Activated naive CD4-positive, alpha-beta T cell treated with anti-CD3 and anti-CD28 coated beads, Interleukin-2, amount 50 U/mL, for 24 hours (primary cell): ENCODE measurements at regions not wholly inside any gene's neighbourhood (a gene's known extent, or its start where the extent isn't known, plus 50 kb on each side); places are given as distances from the start of the nearest gene placed in this dataset.

ENCODE experiments used
- H3K27ac Mint-ChIP-seq: one replicate; pipeline ENCODE4 v1.8.0; 2021; ENCODE audit warnings: mild to moderate bottlenecking, mixed read lengths
- H3K27me3 Mint-ChIP-seq: one replicate; pipeline ENCODE4 v1.8.0; 2021; ENCODE audit warnings: mixed read lengths
- H3K36me3 Mint-ChIP-seq: one replicate; pipeline ENCODE4 v1.8.0; 2021; ENCODE audit warnings: mixed read lengths
- H3K4me1 Mint-ChIP-seq: one replicate; pipeline ENCODE4 v1.8.0; 2021; ENCODE audit warnings: mixed read lengths
- H3K4me3 Mint-ChIP-seq: one replicate; pipeline ENCODE4 v1.8.0; 2021; ENCODE audit warnings: mild to moderate bottlenecking, mixed read lengths
- H3K9me3 Mint-ChIP-seq: one replicate; pipeline ENCODE4 v1.8.0; 2021; ENCODE audit warnings: mixed read lengths

DNA sequence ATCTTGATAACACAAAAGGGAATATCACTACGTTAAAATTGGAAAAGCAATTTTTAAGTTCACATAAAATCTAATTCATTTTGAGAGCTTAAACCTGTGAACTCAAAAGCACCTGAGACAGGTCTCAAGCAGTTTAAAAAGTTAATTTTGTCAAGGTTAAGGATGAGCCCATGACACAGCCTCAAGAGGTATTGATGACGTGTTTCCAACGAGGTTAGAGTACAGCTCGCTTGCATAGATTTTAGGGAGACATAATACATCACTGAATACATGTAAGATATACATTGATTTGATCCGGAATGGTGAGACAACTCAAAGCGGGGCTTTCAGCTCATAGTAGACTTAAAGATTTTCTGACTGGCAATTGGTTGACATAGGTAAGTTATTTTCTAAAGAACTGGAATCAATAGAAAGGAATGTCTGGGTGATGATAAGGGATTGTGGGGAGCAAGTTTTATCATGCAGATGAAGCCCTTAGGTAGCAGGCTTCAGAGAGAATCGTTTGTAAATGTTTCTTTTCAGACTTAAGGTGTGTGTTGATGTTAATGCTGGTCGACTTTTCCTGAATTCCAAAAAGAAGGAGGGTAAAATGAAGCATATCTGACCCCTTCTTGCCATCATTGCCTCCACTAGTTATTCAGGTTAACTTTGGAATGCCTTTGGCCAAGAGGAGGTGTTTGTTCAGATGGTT, 2890.6 kb downstream of the PCDH9 start:
- H3K4me3 Mint-ChIP-seq: no peak overlapping the region
- peaks cover 16% of the 10 kb centered on the region for H3K9me3 Mint-ChIP-seq
- H3K27me3 Mint-ChIP-seq: no peaks in the 10 kb centered on the region

GRCh38 chr13:64338671-64339070, 2891.5 kb downstream of the PCDH9 start:
- Mint-ChIP-seq H3K36me3 (no peaks in the 10 kb centered on the region), H3K9me3 (peaks cover 16% of the 10 kb centered on the region), H3K4me3 (no peak overlapping the region), H3K27me3 (no peaks in the 10 kb centered on the region), H3K4me1 (no peaks in the 10 kb centered on the region), H3K27ac (no peak overlapping the region)

More for the DNA sequence above, 2890.6 kb downstream of the PCDH9 start:
- no peak overlapping the region for H3K27ac Mint-ChIP-seq
- no peaks in the 10 kb centered on the region for H3K36me3 Mint-ChIP-seq
- H3K4me1 Mint-ChIP-seq: no peaks in the 10 kb centered on the region

DNA sequence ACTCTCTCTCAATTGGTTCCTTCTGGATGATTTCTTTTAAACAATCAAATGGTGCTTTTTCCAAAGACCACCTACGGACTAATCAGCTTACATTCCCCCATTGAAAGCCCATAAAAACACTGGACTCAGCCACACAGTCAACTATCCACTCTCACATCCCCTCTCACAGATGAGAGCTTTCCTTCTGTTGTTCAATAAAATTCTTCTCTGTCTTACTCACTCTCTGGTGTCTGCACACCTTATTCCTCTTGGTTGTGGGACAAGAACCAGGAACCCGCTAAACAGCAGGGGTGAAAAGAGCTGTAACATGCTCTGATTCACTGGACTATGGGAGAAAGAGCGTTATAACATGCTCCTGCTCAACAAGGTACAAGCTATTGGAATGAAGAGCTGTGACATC, 2896.2 kb downstream of the PCDH9 start:
- H3K27ac Mint-ChIP-seq: no peak overlapping the region
- H3K4me1 Mint-ChIP-seq: no peaks in the 10 kb centered on the region
- H3K9me3 Mint-ChIP-seq: no peaks in the 10 kb centered on the region
- no peaks in the 10 kb centered on the region for H3K36me3 Mint-ChIP-seq
- H3K27me3 Mint-ChIP-seq: no peaks in the 10 kb centered on the region
- no peak overlapping the region for H3K4me3 Mint-ChIP-seq

DNA sequence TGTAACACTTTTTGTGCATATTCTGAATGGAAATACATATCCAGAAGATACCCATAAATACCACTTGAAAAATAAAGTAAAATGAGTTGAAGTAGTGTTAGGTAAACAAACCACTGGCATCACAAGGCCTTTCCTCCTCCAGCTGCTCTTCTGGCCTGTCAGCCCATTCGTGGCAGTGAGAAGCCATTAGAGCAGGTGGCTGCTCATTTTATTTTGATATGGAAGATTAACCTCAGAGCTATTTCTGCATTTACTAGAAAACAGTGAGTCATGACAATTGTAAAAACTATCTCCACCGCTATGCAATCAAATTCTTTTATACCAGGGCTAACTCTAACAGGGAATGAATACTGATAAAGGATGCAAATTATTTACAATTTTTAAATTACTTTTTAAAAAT, 2898.1 kb downstream of the PCDH9 start:
- Mint-ChIP-seq H3K36me3 (no peaks in the 10 kb centered on the region), H3K9me3 (no peaks in the 10 kb centered on the region), H3K4me1 (no peaks in the 10 kb centered on the region), H3K27ac (no peak overlapping the region), H3K27me3 (no peaks in the 10 kb centered on the region), H3K4me3 (no peak overlapping the region)

- no peaks in the 10 kb centered on the region for H3K4me1 Mint-ChIP-seq
- H3K36me3 Mint-ChIP-seq: no peaks in the 10 kb centered on the region
- H3K4me3 Mint-ChIP-seq: no peak overlapping the region
- no peak overlapping the region for H3K27ac Mint-ChIP-seq
- H3K9me3 Mint-ChIP-seq: peaks cover 5% of the 10 kb centered on the region
- H3K27me3 Mint-ChIP-seq: no peaks in the 10 kb centered on the region
Measured at GRCh38 chr13:64327505-64328194, 2902.5 kb downstream of the PCDH9 start.

GRCh38 chr13:64314331-64314730, 2898.7 kb upstream of the PCDH20 start:
- no peaks in the 10 kb centered on the region for H3K36me3 Mint-ChIP-seq
- no peak overlapping the region for H3K27ac Mint-ChIP-seq
- H3K4me3 Mint-ChIP-seq: no peak overlapping the region

GRCh38 chr13:64311948-64312347, 2896.3 kb upstream of the PCDH20 start:
- no peaks in the 10 kb centered on the region for H3K4me1 Mint-ChIP-seq
- H3K36me3 Mint-ChIP-seq: no peaks in the 10 kb centered on the region
- no peaks in the 10 kb centered on the region for H3K27me3 Mint-ChIP-seq
- H3K9me3 Mint-ChIP-seq: peaks cover 13% of the 10 kb centered on the region
- no peak overlapping the region for H3K4me3 Mint-ChIP-seq
- no peak overlapping the region for H3K27ac Mint-ChIP-seq

More at GRCh38 chr13:64314331-64314730, 2898.7 kb upstream of the PCDH20 start:
- Mint-ChIP-seq H3K4me1 (no peaks in the 10 kb centered on the region), H3K9me3 (peaks cover 5% of the 10 kb centered on the region), H3K27me3 (no peaks in the 10 kb centered on the region)

GRCh38 chr13:64311112-64311511, 2895.5 kb upstream of the PCDH20 start:
- Mint-ChIP-seq H3K4me1 (no peaks in the 10 kb centered on the region), H3K36me3 (no peaks in the 10 kb centered on the region), H3K27me3 (no peaks in the 10 kb centered on the region), H3K27ac (no peak overlapping the region), H3K9me3 (peaks cover 10% of the 10 kb centered on the region), H3K4me3 (no peak overlapping the region)

- H3K4me1 Mint-ChIP-seq: no peaks in the 10 kb centered on the region
- H3K36me3 Mint-ChIP-seq: no peaks in the 10 kb centered on the region
- no peaks in the 10 kb centered on the region for H3K27me3 Mint-ChIP-seq
- H3K9me3 Mint-ChIP-seq: peaks cover 9% of the 10 kb centered on the region
- H3K27ac Mint-ChIP-seq: no peak overlapping the region
- H3K4me3 Mint-ChIP-seq: no peak overlapping the region
Measured at GRCh38 chr13:64305246-64305645, 2889.6 kb upstream of the PCDH20 start.

GRCh38 chr13:64300239-64300638, 2884.6 kb upstream of the PCDH20 start:
- H3K4me1 Mint-ChIP-seq: no peaks in the 10 kb centered on the region

GRCh38 chr13:64293923-64294322, 2878.3 kb upstream of the PCDH20 start:
- peaks cover 25% of the 10 kb centered on the region for H3K9me3 Mint-ChIP-seq
- H3K4me3 Mint-ChIP-seq: no peak overlapping the region
- H3K36me3 Mint-ChIP-seq: no peaks in the 10 kb centered on the region
- H3K27me3 Mint-ChIP-seq: no peaks in the 10 kb centered on the region
- H3K27ac Mint-ChIP-seq: no peak overlapping the region
- H3K4me1 Mint-ChIP-seq: no peaks in the 10 kb centered on the region

More at GRCh38 chr13:64300239-64300638, 2884.6 kb upstream of the PCDH20 start:
- Mint-ChIP-seq H3K9me3 (peaks cover 8% of the 10 kb centered on the region), H3K27ac (no peak overlapping the region), H3K4me3 (no peak overlapping the region), H3K27me3 (no peaks in the 10 kb centered on the region), H3K36me3 (no peaks in the 10 kb centered on the region)

DNA sequence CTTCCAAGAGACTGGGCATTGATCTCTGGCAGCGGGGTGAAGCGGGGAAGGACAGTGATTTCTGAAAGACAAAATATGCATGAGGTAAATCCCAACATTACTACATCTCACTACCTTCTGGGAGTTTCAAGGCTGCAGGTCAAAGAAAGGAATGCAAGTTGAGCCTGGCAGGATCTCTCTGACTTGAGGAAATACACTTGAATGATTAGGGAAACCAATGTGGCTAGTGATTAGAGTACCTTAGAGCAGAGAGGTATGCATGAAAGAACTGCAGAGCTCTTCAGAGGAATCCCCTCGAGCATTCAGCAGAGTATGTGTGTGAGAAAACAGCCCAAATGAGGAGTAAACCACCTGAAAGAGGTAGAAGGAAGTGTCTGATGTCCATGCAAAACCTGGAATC, 2874.1 kb upstream of the PCDH20 start:
- no peaks in the 10 kb centered on the region for H3K36me3 Mint-ChIP-seq

DNA sequence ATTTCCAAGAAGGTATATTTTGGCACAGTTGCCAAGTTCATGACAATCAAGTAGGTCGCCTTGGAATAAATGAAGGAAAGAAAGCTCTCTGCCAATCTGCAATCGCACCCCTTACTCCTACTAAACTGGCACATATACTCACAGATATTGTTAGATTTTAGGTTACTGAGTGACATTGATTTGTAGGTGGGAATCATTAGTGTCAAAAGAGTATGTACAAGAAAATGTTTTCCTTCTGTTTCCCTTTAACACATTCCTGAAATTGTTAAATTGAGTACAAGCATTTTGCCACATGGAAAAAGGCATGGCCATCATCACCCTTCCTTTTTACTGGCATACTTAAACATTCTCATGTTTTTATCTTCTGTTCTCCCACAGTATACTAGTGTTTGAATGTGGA, 2868.3 kb upstream of the PCDH20 start:
- H3K27me3 Mint-ChIP-seq: no peaks in the 10 kb centered on the region
- H3K9me3 Mint-ChIP-seq: peaks cover 4% of the 10 kb centered on the region
- H3K4me1 Mint-ChIP-seq: no peaks in the 10 kb centered on the region
- H3K36me3 Mint-ChIP-seq: no peaks in the 10 kb centered on the region
- no peak overlapping the region for H3K4me3 Mint-ChIP-seq
- H3K27ac Mint-ChIP-seq: no peak overlapping the region

More for the DNA sequence above, 2874.1 kb upstream of the PCDH20 start:
- H3K9me3 Mint-ChIP-seq: peaks cover 22% of the 10 kb centered on the region
- no peaks in the 10 kb centered on the region for H3K27me3 Mint-ChIP-seq
- no peak overlapping the region for H3K4me3 Mint-ChIP-seq
- H3K27ac Mint-ChIP-seq: no peak overlapping the region
- H3K4me1 Mint-ChIP-seq: no peaks in the 10 kb centered on the region

DNA sequence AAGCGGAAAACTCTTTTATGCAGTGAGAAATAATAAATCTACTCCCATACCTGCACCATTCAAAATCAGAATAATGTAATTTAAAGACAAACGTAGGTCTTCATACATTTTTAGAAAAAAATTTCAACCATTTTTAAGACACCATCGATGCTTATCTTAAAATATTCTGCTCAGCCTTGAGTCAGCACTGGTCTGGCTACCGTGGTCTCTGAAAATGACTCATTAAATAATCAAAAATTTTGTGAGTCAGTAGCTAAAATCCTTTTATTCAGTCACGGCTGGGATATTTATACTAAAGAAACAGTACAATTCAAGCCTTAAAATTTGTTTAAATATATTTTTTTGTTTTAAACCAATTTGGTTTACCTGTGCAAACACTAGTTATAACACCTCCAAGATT, 2862.8 kb upstream of the PCDH20 start:
- no peak overlapping the region for H3K27ac Mint-ChIP-seq
- H3K4me1 Mint-ChIP-seq: no peaks in the 10 kb centered on the region
- no peaks in the 10 kb centered on the region for H3K9me3 Mint-ChIP-seq
- no peak overlapping the region for H3K4me3 Mint-ChIP-seq
- no peaks in the 10 kb centered on the region for H3K36me3 Mint-ChIP-seq
- H3K27me3 Mint-ChIP-seq: no peaks in the 10 kb centered on the region

DNA sequence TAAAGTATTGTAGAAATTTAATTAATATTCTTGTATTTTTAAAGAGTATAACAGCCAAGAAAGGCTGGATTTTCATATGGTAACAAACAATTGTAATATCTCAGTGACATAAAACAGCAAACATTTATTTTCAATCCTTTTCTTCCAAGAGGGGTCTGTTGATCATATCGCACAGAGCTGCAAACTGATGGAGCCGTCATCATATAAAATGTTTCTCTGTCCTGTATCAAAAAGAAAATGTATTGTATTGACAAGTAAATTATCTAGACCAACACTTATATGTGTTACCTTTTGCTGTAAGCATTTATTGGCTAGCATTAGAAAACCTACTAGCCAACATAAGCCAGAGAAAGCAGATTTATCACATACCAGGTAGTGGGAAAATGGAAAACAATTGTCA, 2861.4 kb upstream of the PCDH20 start:
- Mint-ChIP-seq H3K27ac (no peak overlapping the region), H3K27me3 (no peaks in the 10 kb centered on the region), H3K36me3 (no peaks in the 10 kb centered on the region), H3K4me3 (no peak overlapping the region), H3K4me1 (no peaks in the 10 kb centered on the region), H3K9me3 (no peaks in the 10 kb centered on the region)

GRCh38 chr13:64276232-64276631, 2860.6 kb upstream of the PCDH20 start:
- Mint-ChIP-seq H3K4me3 (no peak overlapping the region), H3K27ac (no peak overlapping the region), H3K4me1 (no peaks in the 10 kb centered on the region), H3K36me3 (no peaks in the 10 kb centered on the region), H3K27me3 (no peaks in the 10 kb centered on the region), H3K9me3 (no peaks in the 10 kb centered on the region)
